ENCODE measurements at regions not wholly inside any gene's neighbourhood (a gene's known extent, or its start where the extent isn't known, plus 50 kb on each side); places are given as distances from the start of the nearest gene placed in this dataset.
"Not testable (repeated sequence)": the region's sequence is repeated elsewhere in the genome, so short reads cannot be mapped to it uniquely, and the experiment has no call there.

DNA sequence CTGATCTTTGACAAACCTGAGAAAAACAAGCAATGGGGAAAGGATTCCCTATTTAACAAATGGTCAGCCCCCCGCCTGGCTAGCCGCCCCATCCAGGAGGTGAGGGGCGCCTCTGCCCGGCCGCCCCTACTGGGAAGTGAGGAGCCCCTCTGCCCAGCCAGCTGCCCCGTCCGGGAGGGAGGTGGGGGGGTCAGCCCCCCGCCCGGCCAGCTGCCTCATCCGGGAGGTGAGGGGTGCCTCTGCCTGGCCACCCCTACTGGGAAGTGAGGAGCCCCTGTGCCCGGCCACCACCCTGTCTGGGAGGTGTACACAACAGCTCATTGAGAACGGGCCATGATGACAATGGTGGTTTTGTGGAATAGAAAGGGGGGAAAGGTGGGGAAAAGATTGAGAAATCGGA, 717.1 kb downstream of the COL12A1 start:
- not testable (repeated sequence) for DNase-seq (ENCODE audit: low spot score)

DNA sequence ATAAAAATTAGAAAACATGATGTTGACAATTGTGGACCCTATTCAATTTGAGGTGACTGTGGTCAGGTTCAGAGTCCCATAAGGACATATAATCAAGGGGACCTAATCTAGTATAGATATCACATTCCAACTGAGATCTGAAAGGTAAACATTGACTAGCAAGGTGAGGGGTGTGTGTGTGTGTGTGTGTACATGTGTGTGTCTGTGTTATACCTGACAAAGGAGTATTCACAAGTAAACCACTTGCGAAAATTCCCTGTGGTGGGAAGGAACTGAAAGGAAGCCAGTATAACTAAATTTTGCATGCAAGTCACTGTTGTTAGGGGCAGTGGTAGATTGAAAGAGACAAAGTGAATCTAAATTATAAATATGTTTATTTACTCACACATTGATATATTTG, 723.7 kb downstream of the COL12A1 start:
- DNase-seq (ENCODE audit: low spot score): no peak

DNA sequence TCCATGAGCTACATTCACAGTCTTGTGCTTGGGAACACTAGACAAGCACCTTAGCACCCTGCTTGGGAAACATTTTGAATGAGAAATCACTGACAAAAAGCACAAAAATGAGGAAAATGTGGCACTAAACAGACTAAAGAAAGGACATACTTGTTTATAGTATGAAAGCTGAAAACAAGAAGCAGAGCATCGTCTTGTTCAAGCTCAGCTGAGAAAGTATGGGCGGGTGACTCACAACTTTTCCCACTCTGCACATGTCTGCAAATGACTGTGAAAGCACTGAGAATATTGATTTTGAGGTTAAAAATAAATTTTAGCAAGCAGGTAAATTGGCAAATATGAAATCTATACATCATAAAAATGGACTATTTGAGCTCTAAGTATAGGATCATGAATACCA, 725.3 kb downstream of the COL12A1 start:
- no peak for DNase-seq (ENCODE audit: low spot score)

DNA sequence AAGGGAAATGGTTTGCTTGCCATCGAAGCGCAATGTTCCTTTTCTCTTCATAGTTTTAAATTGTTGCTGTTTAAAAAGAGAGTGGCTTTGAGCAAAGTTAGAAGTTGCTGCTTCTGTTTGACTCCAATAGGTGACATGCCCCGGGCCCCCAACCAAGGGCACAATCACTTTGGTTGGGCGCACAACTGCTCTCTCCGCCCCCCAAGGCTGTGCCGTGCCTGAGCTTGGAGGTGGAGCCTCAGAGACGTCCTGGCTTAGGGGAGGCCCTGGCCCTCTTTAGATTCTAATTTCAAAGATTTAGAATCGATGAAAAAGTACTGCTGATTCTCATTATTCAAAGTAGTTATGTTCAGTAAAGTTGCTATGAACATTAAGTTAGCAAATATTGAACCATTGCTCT, 725.9 kb downstream of the COL12A1 start:
- DNase-seq (ENCODE audit: low spot score): no peak

DNA sequence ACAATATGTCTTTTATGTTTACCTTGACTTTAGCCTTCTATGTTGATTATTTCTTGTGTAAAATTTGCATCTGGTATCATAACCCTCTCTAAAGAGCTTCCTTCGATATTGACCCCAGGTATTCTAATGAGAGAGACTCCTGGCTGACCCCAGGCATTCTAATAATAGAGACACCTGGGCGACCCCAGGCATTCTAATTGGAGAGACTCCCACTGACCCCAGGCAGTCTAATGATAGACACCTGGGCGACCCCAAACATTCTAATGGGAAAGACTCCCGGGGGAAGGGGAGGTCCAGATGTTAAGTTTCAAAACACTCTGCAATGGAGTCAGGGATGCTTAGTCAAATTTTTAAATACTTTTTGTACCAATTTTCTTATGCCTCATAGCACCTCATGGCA, 726.4 kb downstream of the COL12A1 start:
- DNase-seq (ENCODE audit: low spot score): no peak

DNA sequence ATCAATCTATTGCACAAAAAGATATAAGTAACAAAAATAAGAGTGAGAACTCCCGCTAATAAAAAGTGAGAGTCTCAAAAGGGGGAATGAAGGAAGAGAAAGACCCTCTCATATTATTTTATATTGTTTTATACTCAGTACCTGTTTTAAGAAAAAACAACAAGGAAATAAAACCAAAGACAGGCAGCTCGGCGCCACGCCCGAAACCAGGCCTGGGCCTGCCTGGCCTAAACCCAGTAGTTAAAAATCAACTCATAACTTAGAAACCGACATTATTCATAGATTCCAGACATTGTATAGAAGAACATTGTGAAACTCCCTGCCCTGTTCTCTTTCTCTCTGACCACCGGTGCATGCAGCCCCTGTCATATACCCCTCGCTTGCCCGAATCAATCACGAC, 731.8 kb downstream of the COL12A1 start:
- not testable (repeated sequence) for DNase-seq (ENCODE audit: low spot score)

DNA sequence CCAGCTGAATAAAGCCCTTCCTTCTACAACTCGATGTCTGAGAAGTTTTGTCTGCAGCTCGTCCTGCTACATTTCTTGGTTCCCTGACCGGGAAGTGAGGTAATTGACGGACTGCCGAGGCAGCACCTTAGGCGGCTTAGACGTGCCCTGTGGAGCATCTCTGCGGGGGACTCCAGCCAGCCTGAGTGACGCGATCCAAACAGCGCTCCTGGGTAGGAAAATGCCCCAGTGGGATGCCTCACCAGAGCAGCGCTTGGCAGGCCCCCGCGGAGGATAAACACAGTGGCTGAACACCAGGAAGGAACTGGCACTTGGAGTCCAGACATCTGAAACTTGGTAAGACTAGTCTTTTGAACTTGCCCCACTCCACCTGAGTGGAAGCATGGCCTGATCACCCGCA, 737.3 kb downstream of the COL12A1 start:
- DNase-seq (ENCODE audit: low spot score): not testable (repeated sequence)

DNA sequence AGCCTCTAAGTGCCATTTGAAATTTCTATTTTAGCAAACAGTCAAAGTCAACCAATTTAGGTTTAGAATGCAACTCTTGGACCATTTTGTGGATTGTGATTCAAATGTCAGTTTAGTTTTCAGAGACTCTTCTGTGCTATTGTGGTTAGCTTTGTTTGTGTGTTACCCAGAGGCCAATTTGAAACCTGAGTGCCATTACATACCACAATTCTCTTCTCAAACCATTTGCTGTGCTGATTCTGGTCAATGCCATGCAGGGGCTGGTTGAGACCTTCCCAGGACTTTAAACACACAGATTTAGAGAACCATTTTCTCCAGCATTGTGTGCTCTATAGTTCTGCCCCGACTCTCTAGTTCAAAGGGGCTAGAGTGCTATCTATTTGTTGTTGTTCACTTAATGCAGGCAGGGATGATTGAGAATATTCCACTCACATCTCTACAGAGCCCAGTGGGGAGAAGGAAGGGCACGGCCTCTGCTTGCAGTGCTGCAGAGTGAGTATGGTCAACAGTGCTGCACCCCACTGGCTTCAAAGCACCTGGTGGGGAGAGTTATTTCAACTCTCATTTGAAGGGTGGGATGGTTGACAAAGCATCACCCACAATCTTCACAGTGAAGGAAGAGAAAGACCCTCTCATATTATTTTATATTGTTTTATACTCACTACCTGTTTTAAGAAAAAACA, 738.2 kb downstream of the COL12A1 start:
- DNase-seq (ENCODE audit: low spot score): no peak

DNA sequence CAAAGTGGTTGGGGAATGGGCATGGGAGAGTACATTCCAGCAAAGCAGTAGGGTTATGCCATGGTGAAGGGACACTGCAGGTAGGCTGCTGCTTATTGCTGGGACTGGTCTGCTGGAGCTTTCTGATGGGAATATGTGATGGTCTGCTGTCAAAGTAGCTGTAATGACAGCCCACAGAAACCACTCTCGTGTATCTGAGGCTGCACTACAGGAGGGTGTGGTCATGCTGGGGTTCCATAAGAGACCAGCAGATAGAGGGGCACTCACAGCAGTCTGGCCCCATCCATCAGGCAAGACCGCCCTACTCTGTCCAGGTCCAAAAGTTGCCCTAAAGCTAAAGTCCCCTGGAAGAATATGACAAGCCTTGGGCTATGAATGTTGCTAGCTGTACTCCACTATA, 739.3 kb downstream of the COL12A1 start:
- DNase-seq (ENCODE audit: low spot score): no peak

DNA sequence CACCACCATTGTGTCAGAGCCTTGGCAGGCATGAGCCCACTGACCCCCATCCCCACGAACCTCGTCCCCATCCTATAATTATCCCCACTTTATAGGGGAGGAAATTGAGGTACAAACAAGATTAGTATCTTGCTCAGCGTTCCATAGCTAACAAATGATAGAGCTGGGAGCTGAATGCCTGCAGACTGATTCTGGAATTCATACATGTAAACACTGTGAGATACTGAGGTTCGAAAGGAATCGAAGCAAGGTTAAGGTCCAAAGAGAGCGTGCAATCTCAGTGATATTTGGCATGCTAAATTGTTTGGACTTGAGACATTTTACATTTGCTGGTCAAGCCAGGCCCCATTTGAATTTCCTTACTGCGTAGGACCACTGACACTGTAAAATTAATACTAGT, 746.6 kb downstream of the COL12A1 start:
- DNase-seq (ENCODE audit: low spot score): no peak

DNA sequence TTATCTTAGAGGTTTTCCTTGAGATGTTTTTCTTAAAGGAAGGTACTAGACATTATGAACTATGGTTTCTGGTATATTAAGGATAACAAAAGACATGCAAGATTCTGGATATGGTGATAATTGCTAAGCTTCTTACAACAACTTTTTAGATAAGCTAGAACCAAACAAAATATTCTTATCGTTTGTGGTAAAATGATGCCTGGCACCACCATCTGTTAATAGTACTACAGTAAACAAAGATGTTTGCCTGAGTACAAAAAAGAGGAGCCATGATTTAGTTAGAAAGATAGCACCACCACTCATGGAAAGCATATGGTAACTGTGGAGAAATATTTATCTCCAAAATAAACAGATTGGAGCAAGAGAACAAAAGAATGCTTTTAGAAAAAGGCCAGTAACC, 747.3 kb downstream of the COL12A1 start:
- no peak for DNase-seq (ENCODE audit: low spot score)

DNA sequence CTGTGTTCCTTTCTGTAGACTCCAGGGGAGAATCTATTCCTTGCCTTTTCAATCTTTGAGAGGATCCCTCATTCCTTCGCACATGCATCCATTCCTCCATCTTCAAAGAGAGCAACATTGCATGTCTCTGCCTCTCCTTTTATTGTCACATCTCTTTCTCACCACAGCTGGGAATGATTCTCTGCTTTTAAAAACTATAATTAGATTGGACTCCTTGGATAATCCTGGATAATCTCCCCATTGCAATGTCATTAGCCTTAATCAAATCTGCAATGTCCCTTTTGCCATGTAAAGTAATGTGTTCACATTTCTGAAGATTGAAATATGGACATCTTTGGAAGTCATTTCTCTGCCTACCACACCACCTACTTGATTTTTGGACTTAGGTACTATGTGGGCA, 750.1 kb downstream of the COL12A1 start:
- no peak for DNase-seq (ENCODE audit: low spot score)

DNA sequence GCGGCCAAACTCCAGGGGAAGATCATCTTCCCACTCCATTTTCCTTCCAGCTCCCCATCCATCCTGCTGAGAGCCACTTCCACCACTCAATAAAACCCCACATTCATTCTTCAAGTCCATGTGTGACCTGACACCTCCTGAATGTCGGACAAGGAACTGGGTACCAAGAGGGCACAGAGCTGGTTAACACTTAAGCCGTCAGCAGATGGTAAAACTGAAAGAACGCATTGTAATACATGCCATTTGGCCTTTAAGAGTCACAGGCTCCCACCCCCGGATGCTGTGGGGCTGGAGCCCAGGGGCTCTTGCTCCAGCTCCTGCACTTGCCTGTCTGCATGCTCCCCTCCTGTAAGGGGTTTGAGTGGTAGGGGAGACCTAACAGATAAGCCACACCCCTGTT, 753.9 kb downstream of the COL12A1 start:
- DNase-seq (ENCODE audit: low spot score): no peak

DNA sequence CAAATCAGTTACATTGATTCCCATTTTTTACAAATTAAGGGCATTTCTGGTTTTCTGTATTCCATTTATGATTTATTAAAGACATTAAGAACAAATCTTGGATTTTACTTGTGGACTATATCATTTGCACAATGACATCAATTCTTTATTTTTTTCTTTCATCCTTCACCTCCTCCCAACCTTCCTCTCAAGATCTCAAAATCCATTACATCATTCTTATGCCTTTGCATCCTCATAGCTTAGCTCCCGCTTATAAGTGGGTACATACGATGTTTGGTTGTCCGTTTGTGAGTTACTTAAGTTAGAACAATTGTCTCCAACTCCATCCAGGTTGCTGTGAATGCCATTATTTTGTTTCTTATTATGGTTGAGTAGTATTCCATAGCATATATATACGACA, 752.8 kb downstream of the CD109 start:
- no peak for DNase-seq (ENCODE audit: low spot score)

DNA sequence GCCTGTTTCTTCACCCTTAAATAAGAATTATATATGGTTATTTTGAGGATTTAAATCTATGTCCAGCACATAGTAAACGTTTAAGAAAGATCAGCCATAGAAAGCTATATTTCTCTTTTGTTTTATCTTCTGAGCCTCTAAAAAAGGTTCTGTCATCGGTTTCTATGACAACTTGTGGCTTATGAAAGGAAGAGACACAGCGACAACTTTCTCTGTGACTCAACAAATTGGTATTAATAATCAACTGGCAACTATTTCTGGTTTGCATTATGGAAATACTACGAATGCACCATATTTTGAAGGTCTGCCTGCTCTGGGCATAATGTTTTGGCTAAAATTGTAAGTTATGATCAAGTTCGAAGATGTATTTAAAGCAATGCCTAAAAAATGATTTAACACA, 751.0 kb downstream of the CD109 start:
- DNase-seq (ENCODE audit: low spot score): no peak

DNA sequence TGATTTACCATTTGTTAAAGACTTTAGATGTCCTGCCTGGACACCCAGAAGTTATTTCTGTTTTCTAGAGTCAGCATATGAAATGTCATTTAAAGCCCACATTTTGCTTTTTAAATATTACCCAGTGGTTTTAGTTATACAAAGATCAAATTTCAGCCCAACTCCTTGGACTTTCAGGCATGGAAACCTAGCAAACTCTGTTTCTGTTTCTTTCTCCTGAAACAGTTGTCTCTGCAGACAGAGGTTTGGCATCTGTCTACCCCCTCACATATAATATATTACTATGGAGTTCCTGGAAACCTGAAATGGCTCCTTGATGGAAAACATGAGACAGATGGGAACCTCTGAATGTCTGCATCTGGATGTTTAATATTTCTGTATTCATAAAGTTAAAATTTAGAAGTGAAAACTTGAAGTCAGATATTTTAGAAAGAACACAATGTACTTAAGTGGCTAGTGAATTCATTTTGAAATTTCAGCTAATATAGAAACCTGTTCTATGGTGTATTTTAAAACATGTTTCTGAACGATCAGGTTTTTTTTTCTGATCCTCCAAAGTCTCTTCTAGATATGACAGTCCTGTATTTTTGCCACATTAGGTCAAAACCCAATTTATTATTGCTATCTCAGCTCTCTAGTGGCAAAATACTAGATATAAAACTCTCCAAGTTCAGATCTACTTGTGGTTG, 743.3 kb downstream of the CD109 start:
- DNase-seq (ENCODE audit: low spot score): no peak

DNA sequence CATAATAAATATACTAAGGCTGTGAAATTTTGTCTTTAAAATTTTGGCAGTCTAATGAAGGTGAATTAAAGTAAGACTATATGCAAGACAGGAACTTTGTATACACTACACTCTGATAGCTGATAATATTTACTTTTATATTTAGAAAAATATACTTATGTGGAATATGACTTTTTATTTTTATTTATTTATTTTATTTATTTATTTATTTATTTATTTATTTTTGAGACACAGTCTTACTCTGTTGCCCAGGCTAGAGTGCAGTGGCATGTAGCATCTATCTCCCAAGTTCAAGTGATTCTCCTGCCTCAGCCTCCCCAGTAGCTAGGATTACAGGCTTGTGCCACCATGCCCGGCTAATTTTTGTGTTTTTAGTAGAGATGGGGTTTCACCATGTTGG, 742.4 kb downstream of the CD109 start:
- not testable (repeated sequence) for DNase-seq (ENCODE audit: low spot score)

DNA sequence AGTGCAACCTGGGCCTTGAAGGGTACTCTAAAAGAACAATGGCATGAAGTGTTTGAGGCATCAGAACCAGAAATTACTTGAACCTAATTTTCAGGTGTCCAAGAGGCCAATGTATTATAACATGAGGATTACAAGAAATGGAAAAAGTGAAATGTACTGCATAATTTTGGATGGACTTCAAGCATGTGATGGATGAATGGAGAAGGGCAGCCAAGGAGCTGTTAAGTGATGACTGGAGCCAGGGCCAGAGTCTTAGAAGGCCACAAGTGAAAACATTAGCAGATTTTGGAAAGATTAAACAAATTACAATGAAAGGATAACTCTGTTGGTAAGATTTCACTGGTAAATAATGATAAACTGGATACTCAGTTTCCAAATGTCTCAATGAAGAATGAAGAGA, 738.2 kb downstream of the CD109 start:
- DNase-seq (ENCODE audit: low spot score): no peak

DNA sequence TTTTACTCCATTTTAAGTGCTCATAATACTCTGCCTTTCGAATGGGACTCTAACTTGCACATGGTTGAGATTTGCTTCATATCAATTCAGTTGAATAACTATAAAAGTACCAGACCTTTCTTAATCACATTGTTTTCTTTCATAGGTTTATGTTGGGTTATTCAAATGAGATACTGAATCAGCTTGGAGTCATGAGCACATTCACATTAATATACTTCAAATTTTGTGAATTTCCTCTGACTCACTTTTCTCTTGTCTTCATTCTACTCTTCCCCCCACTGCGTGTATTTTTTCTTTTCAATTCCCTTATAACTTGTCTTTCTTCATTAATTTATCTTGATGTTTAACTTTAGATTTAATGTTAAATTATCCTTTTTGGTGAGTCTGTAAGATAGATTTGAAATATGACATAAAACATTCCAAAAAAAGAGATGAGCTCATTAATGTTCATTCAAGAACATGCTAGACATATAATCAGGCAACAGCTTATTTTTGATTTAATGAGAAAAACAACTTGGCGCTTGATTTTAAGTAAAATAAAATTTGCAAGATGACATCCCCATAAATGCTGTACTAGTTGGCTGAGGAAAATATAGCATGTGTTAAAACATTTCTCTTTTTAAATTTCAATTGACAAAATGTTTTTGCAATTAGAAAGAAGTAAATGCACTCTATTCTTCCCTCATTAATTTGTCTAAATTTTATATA, 736.0 kb downstream of the CD109 start:
- no peak for DNase-seq (ENCODE audit: low spot score)

DNA sequence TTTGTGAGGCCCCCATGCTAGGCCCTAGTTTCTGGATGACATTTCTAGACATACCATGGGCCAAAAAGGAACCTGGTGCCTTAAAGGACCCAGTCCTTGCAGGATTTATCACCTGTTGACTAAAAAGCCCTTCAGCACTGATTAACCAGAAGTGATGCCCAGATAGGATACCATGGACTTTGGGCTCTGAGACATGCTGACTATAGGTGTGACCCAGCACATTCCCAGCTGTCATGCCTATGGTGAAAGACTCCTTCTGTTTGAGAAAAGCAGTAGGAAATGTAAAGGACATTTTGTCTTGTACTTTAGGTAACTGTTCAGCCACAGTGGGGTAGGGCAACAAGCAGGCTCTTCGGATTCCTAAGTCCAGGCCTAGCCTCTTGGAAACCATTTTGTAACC, 724.2 kb downstream of the CD109 start:
- no peak for DNase-seq (ENCODE audit: low spot score)

DNA sequence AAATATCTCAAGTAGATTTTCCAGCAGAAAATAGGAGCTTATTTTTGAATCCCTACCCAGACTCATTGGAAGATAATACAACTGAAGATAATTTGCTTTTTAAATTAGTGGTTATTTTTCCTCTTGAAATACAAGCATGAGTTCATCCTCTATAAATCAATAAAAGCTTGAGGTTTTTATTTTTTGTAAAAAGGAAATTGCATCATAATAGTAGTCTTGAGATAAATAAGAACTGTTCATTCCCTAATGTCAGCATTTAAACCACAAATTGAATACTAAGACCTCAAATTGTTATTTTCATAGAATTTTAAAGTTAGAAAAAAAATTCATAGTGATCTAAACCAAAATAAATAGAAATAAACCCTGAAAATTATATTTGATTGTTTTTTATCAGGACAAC, 719.1 kb downstream of the CD109 start:
- no peak for DNase-seq (ENCODE audit: low spot score)

DNA sequence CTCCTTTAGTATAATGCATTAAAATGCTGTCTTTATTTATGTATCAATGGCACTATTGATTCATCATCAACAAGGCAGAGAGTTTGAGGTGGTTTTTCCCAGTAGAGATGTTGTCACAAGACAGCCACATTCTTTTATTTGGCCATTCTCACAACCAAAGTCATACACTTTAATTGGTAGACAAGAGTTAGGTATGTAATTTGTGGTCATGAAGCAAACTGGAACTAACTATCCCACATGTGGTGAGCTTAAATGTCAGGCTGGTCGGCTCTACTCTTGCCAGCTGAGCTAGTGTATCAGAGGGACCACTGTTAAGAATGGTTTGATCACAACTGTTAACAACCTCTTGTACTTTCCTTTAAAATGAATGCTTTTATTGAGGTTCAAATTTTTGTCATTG, 714.6 kb downstream of the CD109 start:
- no peak for DNase-seq (ENCODE audit: low spot score)

DNA sequence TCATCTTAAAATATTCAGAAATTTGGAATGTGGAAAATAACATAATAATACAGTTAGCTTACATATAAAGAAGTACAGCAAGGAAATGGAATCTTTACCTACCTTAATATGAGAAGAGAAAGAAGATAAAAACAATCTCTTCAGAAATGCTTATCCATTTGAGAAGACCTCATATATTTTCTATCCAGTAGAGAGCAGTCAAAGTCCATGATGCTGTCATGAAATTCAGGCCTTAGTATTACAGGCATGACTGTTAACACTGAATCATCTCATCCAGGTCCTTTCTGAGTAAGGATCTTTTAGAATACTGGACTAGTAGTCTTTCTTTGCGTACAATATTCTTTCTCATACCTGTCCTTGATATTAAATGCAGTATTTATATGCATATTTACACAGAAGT, 713.4 kb downstream of the CD109 start:
- DNase-seq (ENCODE audit: low spot score): no peak

DNA sequence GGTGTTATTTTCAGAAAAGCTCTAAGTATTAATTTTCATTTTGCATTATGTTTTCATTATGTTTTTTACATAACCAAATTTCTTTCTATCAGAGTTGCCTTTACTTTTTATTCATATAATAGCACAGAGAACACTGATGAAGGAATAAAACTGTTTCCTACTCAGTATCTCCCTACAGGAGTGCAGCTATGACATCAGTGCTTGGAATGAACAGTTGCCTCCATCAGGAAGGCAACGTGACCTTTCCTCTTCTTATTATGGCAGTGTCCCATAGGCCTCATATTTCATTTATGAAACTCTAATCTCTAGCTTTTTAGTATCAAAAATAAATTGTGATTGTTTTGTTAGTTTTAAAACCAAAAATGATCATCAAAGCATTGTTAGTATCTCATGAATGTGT, 712.8 kb downstream of the CD109 start:
- no peak for DNase-seq (ENCODE audit: low spot score)

Data from hematopoietic multipotent progenitor cell treated with erythropoietin and hydrocortisone succinate and interleukin-3 and kit ligand, for 15 days (in vitro differentiated cells).